ENCODE measurements at regions not wholly inside any gene's neighbourhood (a gene's known extent, or its start where the extent isn't known, plus 50 kb on each side); places are given as distances from the start of the nearest gene placed in this dataset.

GRCh38 chr14:89634037-89634436 is 217.0 kb upstream of the FOXN3 start:
- no peak for TF ChIP-seq CTCF (conservative IDR thresholded peaks at IDR 0.05; ENCODE audit: control insufficient read depth, insufficient read depth, low read depth, low read length)
- no peak overlapping the region for H3K4me3 ChIP-seq (ENCODE audit: control insufficient read depth, low read depth, low read length)
- no peak for DNase-seq (ENCODE audit: low read depth)

GRCh38 chr14:89630101-89630829 is 213.2 kb upstream of the FOXN3 start:
- DNase-seq (ENCODE audit: low read depth) = peak; percentile 76
- no peak for TF ChIP-seq CTCF (conservative IDR thresholded peaks at IDR 0.05; ENCODE audit: control insufficient read depth, insufficient read depth, low read depth, low read length)
- no peak overlapping the region for H3K4me3 ChIP-seq (ENCODE audit: control insufficient read depth, low read depth, low read length)

GRCh38 chr14:89629383-89629782 is 212.3 kb upstream of the FOXN3 start:
- no peak for TF ChIP-seq CTCF (conservative IDR thresholded peaks at IDR 0.05; ENCODE audit: control insufficient read depth, insufficient read depth, low read depth, low read length)
- no peak overlapping the region for H3K4me3 ChIP-seq (ENCODE audit: control insufficient read depth, low read depth, low read length)
- no peak for DNase-seq (ENCODE audit: low read depth)

DNA sequence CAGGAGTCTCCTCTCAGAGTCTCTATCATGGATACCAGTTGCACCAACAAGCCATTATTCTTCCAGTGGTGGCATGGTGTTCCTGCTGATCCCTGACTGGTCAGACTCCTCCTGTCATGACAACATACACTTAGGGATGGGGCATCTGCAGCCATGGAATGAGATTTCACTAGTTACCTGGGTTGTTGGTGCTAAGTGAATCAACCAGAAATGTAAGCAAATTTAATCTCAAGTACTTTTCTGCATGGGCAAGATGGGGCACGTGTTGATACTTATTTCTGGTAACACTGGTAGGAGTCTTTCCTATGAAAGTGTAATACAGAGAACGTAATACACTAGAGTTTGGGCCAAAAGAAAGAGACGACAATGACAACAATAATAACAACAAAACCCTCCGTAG is 211.5 kb upstream of the FOXN3 start:
- no peak for TF ChIP-seq CTCF (conservative IDR thresholded peaks at IDR 0.05; ENCODE audit: control insufficient read depth, insufficient read depth, low read depth, low read length)
- H3K4me3 ChIP-seq (ENCODE audit: control insufficient read depth, low read depth, low read length) = no peak overlapping the region
- no peak for DNase-seq (ENCODE audit: low read depth)

DNA sequence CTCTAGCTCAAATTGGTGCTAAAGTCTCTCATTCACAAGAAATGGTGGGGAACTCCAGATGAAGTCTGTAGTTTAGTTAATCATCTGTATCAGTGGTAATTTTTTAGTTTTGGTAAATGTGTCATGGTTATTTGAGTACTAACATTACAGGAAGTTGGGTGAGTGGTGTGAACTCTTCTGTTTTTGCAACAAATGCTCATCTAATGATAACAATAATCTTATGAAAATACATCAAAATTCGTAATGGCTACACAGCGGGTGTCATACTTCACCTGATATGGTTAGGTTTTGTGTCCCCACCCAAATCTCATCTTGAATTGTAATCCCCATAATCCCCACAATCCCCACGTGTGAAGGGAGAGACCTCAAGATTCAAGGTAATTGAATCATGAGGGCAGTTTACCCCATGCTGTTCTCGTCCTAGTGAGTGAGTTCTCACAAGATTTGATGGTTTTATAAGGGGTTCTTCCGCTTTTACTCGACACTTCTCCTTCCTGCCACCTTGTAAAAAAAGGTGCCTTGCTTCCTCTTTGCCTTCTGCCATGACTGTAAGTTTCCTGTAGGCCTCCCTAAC is 209.3 kb upstream of the FOXN3 start:
- TF ChIP-seq CTCF (conservative IDR thresholded peaks at IDR 0.05; ENCODE audit: control insufficient read depth, insufficient read depth, low read depth, low read length) = no peak
- no peak overlapping the region for H3K4me3 ChIP-seq (ENCODE audit: control insufficient read depth, low read depth, low read length)
- DNase-seq (ENCODE audit: low read depth) = no peak

GRCh38 chr14:89625731-89626232 is 208.7 kb upstream of the FOXN3 start:
- no peak for DNase-seq (ENCODE audit: low read depth)
- TF ChIP-seq CTCF (conservative IDR thresholded peaks at IDR 0.05; ENCODE audit: control insufficient read depth, insufficient read depth, low read depth, low read length) = no peak
- no peak overlapping the region for H3K4me3 ChIP-seq (ENCODE audit: control insufficient read depth, low read depth, low read length)

All from fibroblast of mammary gland (primary cell).